ENCODE measurements at regions not wholly inside any gene's neighbourhood (a gene's known extent, or its start where the extent isn't known, plus 50 kb on each side); places are given as distances from the start of the nearest gene placed in this dataset.
"Not testable (repeated sequence)": the region's sequence is repeated elsewhere in the genome, so short reads cannot be mapped to it uniquely, and the experiment has no call there.

DNA sequence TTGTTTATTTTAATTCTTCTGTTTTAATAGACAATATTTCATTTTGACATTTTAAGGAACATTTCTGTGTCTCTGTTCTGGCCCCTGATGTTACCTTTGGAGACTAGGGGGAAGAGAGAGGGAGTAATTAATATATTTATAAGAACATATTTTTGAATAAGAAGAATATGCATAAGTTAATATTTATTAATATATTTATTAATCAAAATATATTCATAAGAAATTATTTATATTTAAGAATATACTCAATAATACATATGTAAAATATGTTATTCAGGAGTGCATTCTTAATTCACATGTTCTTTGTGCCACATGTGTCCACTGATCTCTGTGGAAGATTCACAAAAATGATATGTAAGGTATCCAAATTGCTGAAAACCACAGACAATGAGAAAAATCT, 1687.7 kb downstream of the SPATA31A7 start:
- not testable (repeated sequence) for H3K36me3 ChIP-seq (ENCODE audit: control insufficient read depth, insufficient read depth, low read length); H3K4me2 ChIP-seq (ENCODE audit: low read length); H3K27ac ChIP-seq; H2AFZ ChIP-seq; H3K9ac ChIP-seq; H3K79me2 ChIP-seq; H3K4me3 ChIP-seq (ENCODE audit: low read depth, low read length); H3K9me3 ChIP-seq (ENCODE audit: control insufficient read depth, low read length); H3K27me3 ChIP-seq (ENCODE audit: control insufficient read depth, insufficient read depth, low read length); H3K4me1 ChIP-seq

DNA sequence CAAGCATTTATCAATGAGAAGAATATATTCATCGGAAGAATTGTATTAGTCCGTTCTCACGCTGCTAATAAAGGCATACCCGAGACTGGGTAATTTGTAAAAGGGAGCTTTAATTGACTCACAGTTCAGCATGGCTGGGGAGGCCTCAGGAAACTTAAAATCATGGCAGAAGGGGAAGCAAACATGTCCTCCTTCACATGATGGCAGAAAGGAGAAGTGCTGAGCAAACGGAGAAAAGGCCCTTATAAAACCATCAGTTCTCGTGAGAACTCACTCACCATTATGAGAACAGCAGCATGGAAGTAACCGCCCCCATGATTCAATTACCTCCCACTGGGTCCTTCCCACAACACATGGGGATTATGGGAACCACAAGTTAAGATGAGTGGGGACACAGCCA, 1688.2 kb downstream of the SPATA31A7 start:
- H3K9me3 ChIP-seq (ENCODE audit: control insufficient read depth, low read length); H3K27ac ChIP-seq; H3K79me2 ChIP-seq; H3K9ac ChIP-seq; H3K27me3 ChIP-seq (ENCODE audit: control insufficient read depth, insufficient read depth, low read length); H3K4me1 ChIP-seq; H3K4me2 ChIP-seq (ENCODE audit: low read length); H3K36me3 ChIP-seq (ENCODE audit: control insufficient read depth, insufficient read depth, low read length); H2AFZ ChIP-seq; H3K4me3 ChIP-seq (ENCODE audit: low read depth, low read length): not testable (repeated sequence)

DNA sequence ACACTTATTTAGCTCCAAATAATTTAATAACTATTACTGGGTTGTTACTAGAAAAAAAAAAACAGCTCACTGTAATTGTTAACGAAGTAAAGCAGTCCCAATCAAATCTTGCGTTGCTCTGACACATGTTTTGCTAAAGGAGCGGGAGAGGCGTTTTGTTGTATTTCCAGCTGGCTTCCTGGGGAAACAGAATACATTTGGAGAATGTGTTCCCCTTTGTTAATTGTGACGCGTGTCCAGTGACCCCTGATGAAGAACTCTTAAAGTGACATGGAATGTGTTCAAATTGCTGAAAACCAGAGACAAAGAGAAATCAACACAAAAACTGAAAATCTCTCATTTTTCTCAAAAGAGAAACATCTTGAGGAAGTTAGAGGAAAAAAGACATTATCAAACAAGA, 1690.6 kb downstream of the SPATA31A7 start:
- not testable (repeated sequence) for H3K27ac ChIP-seq; H3K36me3 ChIP-seq (ENCODE audit: control insufficient read depth, insufficient read depth, low read length); H3K4me3 ChIP-seq (ENCODE audit: low read depth, low read length); H2AFZ ChIP-seq; H3K9ac ChIP-seq; H3K9me3 ChIP-seq (ENCODE audit: control insufficient read depth, low read length); H3K27me3 ChIP-seq (ENCODE audit: control insufficient read depth, insufficient read depth, low read length); H3K4me1 ChIP-seq; H3K79me2 ChIP-seq; H3K4me2 ChIP-seq (ENCODE audit: low read length)

DNA sequence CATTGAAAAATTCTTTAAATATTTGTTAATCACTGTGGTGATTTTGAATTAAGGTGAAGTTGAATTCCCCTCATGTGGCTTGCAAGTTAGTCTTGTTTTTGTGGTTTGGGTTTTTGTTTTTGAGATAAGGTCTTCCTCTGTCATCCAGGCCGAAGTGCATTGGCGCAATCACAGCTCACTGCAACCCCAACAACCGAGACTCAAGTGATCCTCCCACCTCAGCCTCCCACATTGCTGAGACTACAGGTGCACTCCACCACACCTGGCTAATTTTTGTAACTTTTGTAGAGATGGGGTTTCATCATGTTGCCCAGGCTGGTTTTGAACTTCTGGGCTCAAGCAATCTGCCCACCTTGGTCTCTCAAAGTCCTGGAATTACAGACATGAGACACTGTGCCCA, 1691.1 kb downstream of the SPATA31A7 start:
- H3K36me3 ChIP-seq (ENCODE audit: control insufficient read depth, insufficient read depth, low read length); H3K27ac ChIP-seq; H3K79me2 ChIP-seq; H3K4me1 ChIP-seq; H3K27me3 ChIP-seq (ENCODE audit: control insufficient read depth, insufficient read depth, low read length); H3K4me3 ChIP-seq (ENCODE audit: low read depth, low read length); H3K9ac ChIP-seq; H3K9me3 ChIP-seq (ENCODE audit: control insufficient read depth, low read length); H2AFZ ChIP-seq; H3K4me2 ChIP-seq (ENCODE audit: low read length): not testable (repeated sequence)

DNA sequence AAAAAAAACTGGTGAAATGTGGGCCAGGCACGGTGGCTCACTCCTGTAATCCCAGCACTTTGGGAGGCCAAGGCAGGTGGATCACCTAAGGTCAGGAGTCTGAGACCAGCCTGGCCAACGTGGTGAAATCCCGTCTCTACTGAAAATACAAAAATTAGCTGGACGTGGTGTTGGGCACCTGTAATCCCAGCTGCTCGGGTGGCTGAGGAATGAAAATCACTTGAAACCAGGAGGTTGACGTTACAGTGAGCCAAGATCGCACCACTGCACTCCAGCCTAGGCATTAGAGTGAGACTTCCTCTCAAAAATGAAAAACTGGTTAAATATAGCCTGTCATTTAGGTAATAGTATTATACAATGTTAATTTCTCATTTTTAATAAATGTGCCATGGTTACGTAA, 1692.0 kb downstream of the SPATA31A7 start:
- H3K27ac ChIP-seq; H3K4me2 ChIP-seq (ENCODE audit: low read length); H3K79me2 ChIP-seq; H3K27me3 ChIP-seq (ENCODE audit: control insufficient read depth, insufficient read depth, low read length); H3K4me3 ChIP-seq (ENCODE audit: low read depth, low read length); H3K9ac ChIP-seq; H3K36me3 ChIP-seq (ENCODE audit: control insufficient read depth, insufficient read depth, low read length); H2AFZ ChIP-seq; H3K9me3 ChIP-seq (ENCODE audit: control insufficient read depth, low read length); H3K4me1 ChIP-seq: not testable (repeated sequence)

DNA sequence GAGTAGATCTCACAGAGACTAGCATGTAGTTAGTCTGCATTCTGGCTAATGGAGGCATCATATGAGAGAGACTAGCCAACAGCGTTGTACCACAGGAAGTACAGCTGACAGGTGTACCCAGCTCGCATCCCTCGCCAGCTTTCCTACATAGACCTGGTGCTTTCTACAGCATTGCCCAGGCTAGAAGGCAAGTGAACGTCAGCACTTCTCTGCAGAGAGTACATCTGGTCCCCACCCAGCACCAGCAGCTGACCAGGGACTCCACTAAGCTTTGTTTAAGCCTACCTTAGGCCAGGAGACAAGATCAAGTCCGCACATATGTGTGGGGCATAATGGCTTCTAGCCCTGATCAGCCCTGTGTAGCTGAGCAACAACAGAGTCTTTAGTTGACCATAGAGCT, 1692.9 kb downstream of the SPATA31A7 start:
- H2AFZ ChIP-seq; H3K79me2 ChIP-seq; H3K9ac ChIP-seq; H3K9me3 ChIP-seq (ENCODE audit: control insufficient read depth, low read length); H3K4me2 ChIP-seq (ENCODE audit: low read length); H3K4me3 ChIP-seq (ENCODE audit: low read depth, low read length); H3K27ac ChIP-seq; H3K27me3 ChIP-seq (ENCODE audit: control insufficient read depth, insufficient read depth, low read length); H3K4me1 ChIP-seq; H3K36me3 ChIP-seq (ENCODE audit: control insufficient read depth, insufficient read depth, low read length): not testable (repeated sequence)

DNA sequence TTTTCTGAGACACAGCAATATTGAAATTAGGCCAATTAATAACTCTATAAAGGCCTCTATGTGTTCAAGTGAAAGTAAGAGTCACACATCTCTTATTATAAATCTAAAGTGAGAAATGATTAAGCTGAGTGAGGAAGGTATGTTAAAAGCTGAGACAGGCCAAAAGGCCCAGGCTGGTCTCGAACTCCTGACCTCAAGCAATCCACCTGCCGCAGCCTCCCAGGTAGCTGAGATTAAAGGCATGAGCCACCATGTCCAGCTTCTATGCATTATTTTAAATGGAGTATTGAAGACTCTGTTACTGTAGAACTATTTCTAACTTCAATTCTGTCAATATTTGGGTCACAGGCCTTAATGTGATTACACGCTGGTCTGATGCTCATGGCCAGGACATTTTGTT, 1706.9 kb downstream of the SPATA31A7 start:
- not testable (repeated sequence) for H3K79me2 ChIP-seq; H3K9me3 ChIP-seq (ENCODE audit: control insufficient read depth, low read length); H3K36me3 ChIP-seq (ENCODE audit: control insufficient read depth, insufficient read depth, low read length); H3K4me1 ChIP-seq; H2AFZ ChIP-seq; H3K27me3 ChIP-seq (ENCODE audit: control insufficient read depth, insufficient read depth, low read length); H3K27ac ChIP-seq; H3K4me2 ChIP-seq (ENCODE audit: low read length); H3K4me3 ChIP-seq (ENCODE audit: low read depth, low read length); H3K9ac ChIP-seq

DNA sequence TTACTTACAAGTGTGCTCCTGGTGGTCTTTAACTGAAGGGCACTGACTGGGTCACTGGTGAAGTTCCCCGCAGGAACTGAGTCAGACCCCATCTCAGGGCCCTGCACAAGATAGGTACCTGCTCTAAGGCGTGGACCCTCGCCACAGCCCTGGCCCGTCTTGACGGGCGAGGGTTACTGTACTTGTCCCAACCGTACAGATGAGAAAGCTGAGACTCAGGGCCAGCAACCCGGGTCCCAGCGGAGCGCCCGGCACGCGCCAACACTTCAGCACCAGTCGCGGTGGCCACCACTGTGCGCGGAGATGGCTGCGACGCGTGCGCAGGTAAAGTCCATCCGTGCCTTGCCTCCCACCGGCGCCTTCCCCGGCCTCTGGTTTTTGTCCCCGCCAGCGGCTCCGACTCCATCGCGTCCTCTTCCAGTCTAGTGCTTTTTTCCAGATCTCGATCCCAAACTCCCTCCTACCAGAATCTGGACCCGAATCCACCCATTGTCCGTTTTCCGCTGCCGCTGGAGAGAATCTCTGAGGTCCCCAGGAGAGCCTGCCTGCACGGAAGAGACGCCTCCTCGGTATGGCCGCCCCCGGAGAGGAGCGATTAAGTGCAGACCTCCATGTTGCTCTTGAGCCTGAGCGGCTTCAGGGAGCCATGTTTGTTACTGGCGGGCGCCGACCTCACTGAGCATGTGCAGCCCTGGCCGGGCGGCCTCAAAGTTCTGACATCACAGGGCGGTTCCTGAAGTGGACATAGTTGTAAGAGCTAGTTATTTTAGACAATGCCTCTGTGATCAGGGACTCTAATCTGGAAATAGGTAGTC, 1707.8 kb downstream of the SPATA31A7 start:
- Histone ChIP-seq H2AFZ (peak overlapping the region; percentile 50), H3K27ac (peak overlapping the region; percentile 61)
- H3K9ac ChIP-seq; H3K27me3 ChIP-seq (ENCODE audit: control insufficient read depth, insufficient read depth, low read length); H3K4me3 ChIP-seq (ENCODE audit: low read depth, low read length); H3K79me2 ChIP-seq; H3K36me3 ChIP-seq (ENCODE audit: control insufficient read depth, insufficient read depth, low read length); H3K4me2 ChIP-seq (ENCODE audit: low read length); H3K9me3 ChIP-seq (ENCODE audit: control insufficient read depth, low read length); H3K4me1 ChIP-seq: not testable (repeated sequence)

DNA sequence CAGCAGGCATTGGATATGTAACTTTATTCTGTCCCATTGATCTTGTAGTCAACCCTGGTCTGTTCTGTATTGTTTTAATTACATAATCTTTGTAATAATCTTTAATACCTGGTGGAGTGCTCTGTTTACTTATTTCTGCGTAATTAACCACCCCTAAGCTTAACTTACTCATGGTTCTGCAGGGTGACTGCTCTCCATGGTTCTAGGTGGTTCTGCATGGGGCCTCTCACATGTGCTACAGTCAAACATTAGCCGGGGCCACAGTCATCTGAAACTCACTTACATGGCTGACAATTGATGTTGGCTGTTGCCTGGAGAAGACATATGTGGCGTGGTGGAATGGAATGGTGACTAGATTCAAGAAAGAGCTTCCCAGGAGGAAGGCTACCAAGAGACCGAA, 1709.8 kb downstream of the SPATA31A7 start:
- H3K9me3 ChIP-seq (ENCODE audit: control insufficient read depth, low read length); H3K4me2 ChIP-seq (ENCODE audit: low read length); H3K27ac ChIP-seq; H3K9ac ChIP-seq; H3K27me3 ChIP-seq (ENCODE audit: control insufficient read depth, insufficient read depth, low read length); H3K36me3 ChIP-seq (ENCODE audit: control insufficient read depth, insufficient read depth, low read length); H3K4me3 ChIP-seq (ENCODE audit: low read depth, low read length); H2AFZ ChIP-seq; H3K79me2 ChIP-seq; H3K4me1 ChIP-seq: not testable (repeated sequence)

DNA sequence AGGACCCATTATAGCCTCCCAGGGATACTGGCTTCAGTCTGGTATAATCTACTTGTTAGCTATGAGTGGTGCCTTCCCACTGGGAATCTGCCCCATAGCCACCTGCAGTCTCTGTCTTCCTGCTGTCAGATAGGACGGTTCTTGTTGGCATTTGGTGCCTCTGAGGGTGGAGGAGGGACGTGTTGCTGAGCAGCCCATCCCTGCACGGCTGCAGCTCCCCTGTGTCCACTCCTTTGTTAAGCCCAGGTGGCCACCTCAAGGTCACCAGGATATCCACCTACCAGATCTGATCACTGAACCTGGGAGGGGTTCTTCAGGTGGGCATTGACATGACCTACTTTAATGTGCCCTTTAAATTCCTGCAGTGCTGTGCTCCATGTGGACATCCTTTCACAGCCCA, 1714.2 kb downstream of the SPATA31A7 start:
- not testable (repeated sequence) for H3K27me3 ChIP-seq (ENCODE audit: control insufficient read depth, insufficient read depth, low read length); H3K4me2 ChIP-seq (ENCODE audit: low read length)

DNA sequence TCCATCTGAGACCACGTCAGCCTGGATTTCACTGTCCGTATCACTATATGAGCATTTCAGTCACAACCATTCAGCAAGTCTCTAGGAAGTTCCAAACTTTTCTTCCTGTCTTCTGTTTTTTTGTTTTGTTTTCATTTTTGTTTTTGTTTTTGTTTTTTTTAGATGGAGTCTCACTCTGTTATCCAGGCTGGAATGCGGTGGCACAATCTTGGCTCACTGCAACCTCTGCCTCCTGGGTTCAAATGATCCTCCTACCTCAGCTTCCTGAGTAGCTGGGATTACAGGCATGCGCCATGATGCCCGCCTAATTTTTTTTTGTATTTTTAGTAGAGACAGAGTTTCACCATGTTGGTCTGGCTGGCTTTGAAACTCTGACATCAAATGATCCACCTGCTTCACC, 1715.9 kb downstream of the SPATA31A7 start:
- not testable (repeated sequence) for H2AFZ ChIP-seq; H3K27me3 ChIP-seq (ENCODE audit: control insufficient read depth, insufficient read depth, low read length); H3K9ac ChIP-seq; H3K4me3 ChIP-seq (ENCODE audit: low read depth, low read length); H3K4me1 ChIP-seq; H3K4me2 ChIP-seq (ENCODE audit: low read length); H3K79me2 ChIP-seq; H3K27ac ChIP-seq; H3K36me3 ChIP-seq (ENCODE audit: control insufficient read depth, insufficient read depth, low read length); H3K9me3 ChIP-seq (ENCODE audit: control insufficient read depth, low read length)

More for the DNA sequence above, 1714.2 kb downstream of the SPATA31A7 start:
- H3K9me3 ChIP-seq (ENCODE audit: control insufficient read depth, low read length); H3K4me1 ChIP-seq; H3K27ac ChIP-seq; H3K9ac ChIP-seq; H3K79me2 ChIP-seq; H2AFZ ChIP-seq; H3K36me3 ChIP-seq (ENCODE audit: control insufficient read depth, insufficient read depth, low read length); H3K4me3 ChIP-seq (ENCODE audit: low read depth, low read length): not testable (repeated sequence)

All from parathyroid adenoma (tissue), 2 donors.